Upper lobe of right lung (tissue), 1 donor: ENCODE measurements at regions not wholly inside any gene's neighbourhood (a gene's known extent, or its start where the extent isn't known, plus 50 kb on each side); places are given as distances from the start of the nearest gene placed in this dataset.

Experiments used
- ATAC-seq: fragments of 200-7000 bp; cut with Tn5 transposase; one replicate; pipeline ENCODE4 v1.9.1; 2020; ENCODE audit warnings: mild to moderate bottlenecking, moderate library complexity
- DNase-seq: peaks from one replicate; pipeline ENCODE4 v3.0.0-alpha.2; 2020
- H3K27ac ChIP-seq: fragments of 200-600 bp; one replicate; pipeline ENCODE4 v1.8.0; 2022
- H3K27me3 ChIP-seq: fragments of 200-600 bp; one replicate; pipeline ENCODE4 v1.8.0; 2022; ENCODE audit warnings: mild to moderate bottlenecking
- H3K36me3 ChIP-seq: fragments of 200-600 bp; one replicate; pipeline ENCODE4 v1.8.0; 2022
- H3K4me1 ChIP-seq: fragments of 200-600 bp; one replicate; pipeline ENCODE4 v1.8.0; 2022
- H3K4me3 ChIP-seq: fragments of 200-600 bp; one replicate; pipeline ENCODE4 v1.8.0; 2022; ENCODE audit warnings: mild to moderate bottlenecking
- H3K9me3 ChIP-seq: fragments of 200-600 bp; one replicate; pipeline ENCODE4 v1.8.0; 2022
- intact Hi-C: fragments of 100-400 bp; cut with DNase I; formaldehyde crosslinking; loops from one replicate; pipeline ENCODE4 v1.11.0; 2022
- TF ChIP-seq, protein P1 (sequence below): fragments of 200-600 bp; IDR thresholded peaks from one replicate; pipeline ENCODE4 v1.8.0; 2022; ENCODE audit warnings: antibody characterized with exemption
- donor health status: DM: no; HTN: yes; CAD: no; lungs with severe emphysema.

DNA sequence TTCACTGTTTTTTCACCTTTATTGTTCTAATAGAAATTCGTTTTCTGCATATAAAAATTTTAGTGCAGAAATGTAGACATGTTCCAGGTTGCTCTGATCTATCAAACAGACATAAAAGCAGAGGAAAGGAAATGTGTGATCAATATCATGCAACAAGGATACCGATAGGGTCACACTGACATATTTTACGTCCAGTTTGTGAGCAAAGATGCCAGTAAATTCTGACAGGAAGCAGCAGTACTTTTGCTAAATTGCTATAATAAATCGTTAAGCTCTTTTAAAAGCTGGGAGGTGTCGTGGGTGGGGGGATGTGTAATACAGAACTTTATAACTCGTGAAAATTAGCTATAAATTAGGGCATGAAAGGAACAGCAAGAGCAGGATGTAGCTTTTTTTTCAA lies 955.2 kb downstream of the BRINP3 start:
- Histone ChIP-seq H3K36me3 (no peaks in the 10 kb centered on the region), H3K4me1 (no peaks in the 10 kb centered on the region), H3K4me3 (no peak overlapping the region), H3K27me3 (no peaks in the 10 kb centered on the region), H3K9me3 (no peaks in the 10 kb centered on the region), H3K27ac (no peak overlapping the region)
- intact Hi-C loops, result no loop called here
- DNase-seq, result no peak
- TF ChIP-seq, protein P1, sequence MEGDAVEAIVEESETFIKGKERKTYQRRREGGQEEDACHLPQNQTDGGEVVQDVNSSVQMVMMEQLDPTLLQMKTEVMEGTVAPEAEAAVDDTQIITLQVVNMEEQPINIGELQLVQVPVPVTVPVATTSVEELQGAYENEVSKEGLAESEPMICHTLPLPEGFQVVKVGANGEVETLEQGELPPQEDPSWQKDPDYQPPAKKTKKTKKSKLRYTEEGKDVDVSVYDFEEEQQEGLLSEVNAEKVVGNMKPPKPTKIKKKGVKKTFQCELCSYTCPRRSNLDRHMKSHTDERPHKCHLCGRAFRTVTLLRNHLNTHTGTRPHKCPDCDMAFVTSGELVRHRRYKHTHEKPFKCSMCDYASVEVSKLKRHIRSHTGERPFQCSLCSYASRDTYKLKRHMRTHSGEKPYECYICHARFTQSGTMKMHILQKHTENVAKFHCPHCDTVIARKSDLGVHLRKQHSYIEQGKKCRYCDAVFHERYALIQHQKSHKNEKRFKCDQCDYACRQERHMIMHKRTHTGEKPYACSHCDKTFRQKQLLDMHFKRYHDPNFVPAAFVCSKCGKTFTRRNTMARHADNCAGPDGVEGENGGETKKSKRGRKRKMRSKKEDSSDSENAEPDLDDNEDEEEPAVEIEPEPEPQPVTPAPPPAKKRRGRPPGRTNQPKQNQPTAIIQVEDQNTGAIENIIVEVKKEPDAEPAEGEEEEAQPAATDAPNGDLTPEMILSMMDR, result no peak
- ATAC-seq, result no peak

DNA sequence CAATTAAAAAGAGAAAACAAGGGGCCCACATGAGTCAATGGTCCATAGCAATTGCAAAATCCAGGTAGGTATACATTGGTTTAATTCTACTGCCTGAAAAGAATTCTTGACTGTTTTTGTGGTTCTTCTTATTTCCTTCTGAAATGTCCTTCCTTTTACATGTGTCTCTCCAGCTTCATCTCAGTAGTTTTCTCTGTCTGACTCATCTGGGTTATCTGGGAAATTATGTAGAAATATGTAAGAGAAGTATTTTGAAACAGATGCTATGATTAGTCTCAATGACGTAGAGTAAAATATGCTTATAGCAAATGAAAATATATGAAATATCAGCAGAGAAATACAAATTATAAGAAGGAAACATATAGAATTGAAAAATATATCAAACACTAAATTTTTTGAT lies 953.2 kb downstream of the BRINP3 start:
- no peaks in the 10 kb centered on the region for H3K27me3 ChIP-seq
- no peak for ATAC-seq

DNA sequence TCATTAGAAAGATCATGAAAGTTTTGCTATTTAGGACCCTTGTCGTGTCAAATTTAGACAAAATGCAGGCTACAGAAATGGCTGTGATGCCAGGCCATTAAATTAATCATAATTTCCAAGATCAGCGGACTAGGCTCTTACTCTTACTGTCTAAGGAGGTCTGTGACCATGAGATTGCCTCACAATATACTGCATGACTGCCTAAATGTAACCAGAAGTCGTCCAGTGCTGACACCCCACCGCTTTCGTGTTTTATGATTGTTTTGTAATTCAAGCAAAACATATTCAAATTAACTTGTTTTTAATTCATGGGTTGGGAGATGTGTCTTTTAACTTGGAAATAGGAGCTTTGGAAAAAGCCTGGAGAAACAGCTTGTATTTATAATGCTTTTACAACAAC lies 947.5 kb downstream of the BRINP3 start:
- Histone ChIP-seq H3K36me3 (no peaks in the 10 kb centered on the region), H3K9me3 (no peaks in the 10 kb centered on the region), H3K4me3 (no peak overlapping the region), H3K4me1 (no peaks in the 10 kb centered on the region), H3K27me3 (no peaks in the 10 kb centered on the region), H3K27ac (no peak overlapping the region)
- intact Hi-C loops, result no loop called here
- no peak for DNase-seq
- ATAC-seq, result no peak
- TF ChIP-seq, protein P1, result no peak

More for the DNA sequence above, 953.2 kb downstream of the BRINP3 start:
- Histone ChIP-seq H3K4me3 (no peak overlapping the region), H3K36me3 (no peaks in the 10 kb centered on the region), H3K27ac (no peak overlapping the region), H3K9me3 (no peaks in the 10 kb centered on the region), H3K4me1 (no peaks in the 10 kb centered on the region)
- TF ChIP-seq, protein P1, result no peak
- DNase-seq, result no peak
- intact Hi-C loops, result no loop called here

GRCh38 chr1:189538271-189538670 lies 939.4 kb downstream of the BRINP3 start:
- no peaks in the 10 kb centered on the region for H3K36me3 ChIP-seq
- ATAC-seq, result no peak
- intact Hi-C loops, result no loop called here

GRCh38 chr1:189550498-189550897 lies 927.2 kb downstream of the BRINP3 start:
- Histone ChIP-seq H3K36me3 (no peaks in the 10 kb centered on the region), H3K9me3 (no peaks in the 10 kb centered on the region), H3K4me1 (no peaks in the 10 kb centered on the region), H3K4me3 (no peak overlapping the region), H3K27ac (no peak overlapping the region), H3K27me3 (no peaks in the 10 kb centered on the region)
- TF ChIP-seq, protein P1, result no peak
- no peak for ATAC-seq
- DNase-seq, result no peak
- intact Hi-C loops, result no loop called here

More at GRCh38 chr1:189538271-189538670, 939.4 kb downstream of the BRINP3 start:
- TF ChIP-seq, protein P1, result no peak
- Histone ChIP-seq H3K4me3 (no peak overlapping the region), H3K4me1 (no peaks in the 10 kb centered on the region), H3K27ac (no peak overlapping the region), H3K27me3 (no peaks in the 10 kb centered on the region), H3K9me3 (no peaks in the 10 kb centered on the region)
- no peak for DNase-seq

- Histone ChIP-seq H3K9me3 (no peaks in the 10 kb centered on the region), H3K4me1 (no peaks in the 10 kb centered on the region), H3K4me3 (no peak overlapping the region), H3K27ac (no peak overlapping the region), H3K27me3 (no peaks in the 10 kb centered on the region), H3K36me3 (no peaks in the 10 kb centered on the region)
- TF ChIP-seq, protein P1, result no peak
- ATAC-seq, result no peak
- no peak for DNase-seq
- intact Hi-C loops, result no loop called here
Observed at GRCh38 chr1:189563784-189564183, 913.9 kb downstream of the BRINP3 start.
